ENCODE measurements at regions not wholly inside any gene's neighbourhood (a gene's known extent, or its start where the extent isn't known, plus 50 kb on each side); places are given as distances from the start of the nearest gene placed in this dataset.

DNA sequence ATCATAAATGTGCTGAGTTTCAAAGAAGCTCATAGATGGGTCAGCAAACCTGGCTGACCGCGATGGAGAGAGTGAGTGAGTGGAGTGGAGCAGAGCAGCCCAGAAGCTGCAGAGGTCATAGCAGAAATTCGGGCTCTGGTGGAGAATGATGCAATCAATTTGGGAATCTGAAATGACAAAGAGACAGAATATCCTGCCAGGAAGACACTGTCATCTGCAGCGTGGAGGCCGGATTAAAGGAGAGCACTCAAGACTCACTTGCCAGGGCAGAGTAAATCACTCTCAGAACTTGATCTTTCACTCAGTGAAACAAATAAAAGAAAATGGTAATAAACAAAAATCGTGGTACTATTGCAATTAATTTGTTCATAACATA, 109.6 kb upstream of the RREB1 start:
- TF ChIP-seq, protein P1, sequence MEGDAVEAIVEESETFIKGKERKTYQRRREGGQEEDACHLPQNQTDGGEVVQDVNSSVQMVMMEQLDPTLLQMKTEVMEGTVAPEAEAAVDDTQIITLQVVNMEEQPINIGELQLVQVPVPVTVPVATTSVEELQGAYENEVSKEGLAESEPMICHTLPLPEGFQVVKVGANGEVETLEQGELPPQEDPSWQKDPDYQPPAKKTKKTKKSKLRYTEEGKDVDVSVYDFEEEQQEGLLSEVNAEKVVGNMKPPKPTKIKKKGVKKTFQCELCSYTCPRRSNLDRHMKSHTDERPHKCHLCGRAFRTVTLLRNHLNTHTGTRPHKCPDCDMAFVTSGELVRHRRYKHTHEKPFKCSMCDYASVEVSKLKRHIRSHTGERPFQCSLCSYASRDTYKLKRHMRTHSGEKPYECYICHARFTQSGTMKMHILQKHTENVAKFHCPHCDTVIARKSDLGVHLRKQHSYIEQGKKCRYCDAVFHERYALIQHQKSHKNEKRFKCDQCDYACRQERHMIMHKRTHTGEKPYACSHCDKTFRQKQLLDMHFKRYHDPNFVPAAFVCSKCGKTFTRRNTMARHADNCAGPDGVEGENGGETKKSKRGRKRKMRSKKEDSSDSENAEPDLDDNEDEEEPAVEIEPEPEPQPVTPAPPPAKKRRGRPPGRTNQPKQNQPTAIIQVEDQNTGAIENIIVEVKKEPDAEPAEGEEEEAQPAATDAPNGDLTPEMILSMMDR (conservative IDR thresholded peaks at IDR 0.05; ENCODE audit: low read depth in 2 of 2): no peak
- no peak for TF ChIP-seq POLR2AphosphoS5 (IDR thresholded peaks at IDR 0.05; ENCODE audit: low read depth)
